Gastroesophageal sphincter (tissue), 4 donors: ENCODE measurements at regions not wholly inside any gene's neighbourhood (a gene's known extent, or its start where the extent isn't known, plus 50 kb on each side); places are given as distances from the start of the nearest gene placed in this dataset.

Experiments used
- ATAC-seq: fragments of 150-250 bp; one replicate; pipeline ENCODE4 v1.9.1; 2016; ENCODE audit warnings: mild to moderate bottlenecking, moderate library complexity
- H3K27ac ChIP-seq, 4 donors: fragments of 200-600 bp; sonication (generic) in 3 of 4; 1 replicate in 3 of 4; 2 replicates in 1 of 4; pipeline ENCODE4 v1.5.1; 2016 to 2019
- H3K27me3 ChIP-seq: fragments of 200-600 bp; sonication (generic); one replicate; pipeline ENCODE4 v1.5.1; 2019
- H3K36me3 ChIP-seq, 2 donors: fragments of 200-600 bp; sonication (generic); one replicate each; pipeline ENCODE4 v1.5.1; 2019; ENCODE audit warnings: control low read depth in 1 of 2
- H3K4me1 ChIP-seq, 3 donors: fragments of 200-600 bp; sonication (generic); 1 replicate in 2 of 3; 2 replicates in 1 of 3; pipeline ENCODE4 v1.5.1; 2016 to 2019; ENCODE audit warnings: control low read depth in 2 of 3
- H3K4me3 ChIP-seq, 2 donors: fragments of 200-600 bp; sonication (generic); one replicate each; pipeline ENCODE4 v1.5.1; 2019; ENCODE audit warnings: mild to moderate bottlenecking in 1 of 2, moderate library complexity in 1 of 2
- H3K9me3 ChIP-seq, 3 donors: fragments of 200-600 bp; sonication (generic); one replicate each; pipeline ENCODE4 v1.5.1; 2017 to 2019; ENCODE audit warnings: control low read depth in 2 of 3
- EP300 ChIP-seq: sonication (generic); formaldehyde crosslinking; IDR thresholded peaks from one replicate; pipeline ENCODE4 v1.6.1; 2017; ENCODE audit warnings: antibody characterized with exemption, mild to moderate bottlenecking
- POLR2A ChIP-seq, 2 donors: fragments of 450-650 bp; IDR thresholded peaks; one replicate each; pipeline ENCODE4 v1.6.1; 2017; ENCODE audit warnings: antibody characterized with exemption in 2 of 2, mild to moderate bottlenecking in 2 of 2, moderate library complexity in 1 of 2
- POLR2AphosphoS5 ChIP-seq: sonication (generic); formaldehyde crosslinking; IDR thresholded peaks from one replicate; pipeline ENCODE4 v1.6.1; 2017; ENCODE audit warnings: antibody characterized with exemption
- WGBS, 2 donors: methylation state at CpG; one replicate each; pipeline ENCODE4 v1.1.5; 2018; ENCODE audit warnings: low coverage in 1 of 2; 5-methylcytosine and 5-hydroxymethylcytosine counted together
- TF ChIP-seq, protein P1 (sequence below), 4 experiments: fragments of 200-600 bp in 2 of 4; fragments of 450-650 bp in 2 of 4; sonication (generic) in 1 of 4; IDR thresholded peaks; one replicate each; pipeline ENCODE4 v1.5.1; 2017 to 2019; ENCODE audit warnings: antibody characterized with exemption in 4 of 4, mild to moderate bottlenecking in 2 of 4, moderate library complexity in 2 of 4

DNA sequence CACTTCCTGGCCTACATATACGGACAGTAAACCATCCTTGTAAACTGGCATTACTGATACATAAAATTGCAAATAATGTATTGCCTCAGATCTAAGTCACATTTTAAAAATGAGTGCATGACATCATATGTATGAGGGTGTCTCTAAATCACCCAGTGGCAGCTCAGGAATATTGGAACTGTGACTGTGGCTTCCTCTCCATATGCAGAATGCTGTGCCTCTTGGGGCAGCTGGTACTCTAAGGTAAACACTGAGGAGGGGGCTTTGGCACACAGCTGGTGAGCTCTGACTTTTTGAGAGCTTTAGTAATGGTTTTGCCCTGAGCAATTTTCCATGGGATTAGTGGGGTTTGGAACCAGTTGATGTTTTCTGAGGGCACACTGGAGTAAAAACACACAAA, 263.7 kb downstream of the BMP4 start:
- H3K4me1 ChIP-seq: no peaks in the 10 kb centered on the region
- H3K27me3 ChIP-seq: no peaks in the 10 kb centered on the region
- no peak overlapping the region for H3K27ac ChIP-seq
- ATAC-seq: no peak
- TF ChIP-seq POLR2A (IDR thresholded peaks at IDR 0.05) (no peak), EP300 (no peak), POLR2AphosphoS5 (no peak)
- TF ChIP-seq, protein P1, sequence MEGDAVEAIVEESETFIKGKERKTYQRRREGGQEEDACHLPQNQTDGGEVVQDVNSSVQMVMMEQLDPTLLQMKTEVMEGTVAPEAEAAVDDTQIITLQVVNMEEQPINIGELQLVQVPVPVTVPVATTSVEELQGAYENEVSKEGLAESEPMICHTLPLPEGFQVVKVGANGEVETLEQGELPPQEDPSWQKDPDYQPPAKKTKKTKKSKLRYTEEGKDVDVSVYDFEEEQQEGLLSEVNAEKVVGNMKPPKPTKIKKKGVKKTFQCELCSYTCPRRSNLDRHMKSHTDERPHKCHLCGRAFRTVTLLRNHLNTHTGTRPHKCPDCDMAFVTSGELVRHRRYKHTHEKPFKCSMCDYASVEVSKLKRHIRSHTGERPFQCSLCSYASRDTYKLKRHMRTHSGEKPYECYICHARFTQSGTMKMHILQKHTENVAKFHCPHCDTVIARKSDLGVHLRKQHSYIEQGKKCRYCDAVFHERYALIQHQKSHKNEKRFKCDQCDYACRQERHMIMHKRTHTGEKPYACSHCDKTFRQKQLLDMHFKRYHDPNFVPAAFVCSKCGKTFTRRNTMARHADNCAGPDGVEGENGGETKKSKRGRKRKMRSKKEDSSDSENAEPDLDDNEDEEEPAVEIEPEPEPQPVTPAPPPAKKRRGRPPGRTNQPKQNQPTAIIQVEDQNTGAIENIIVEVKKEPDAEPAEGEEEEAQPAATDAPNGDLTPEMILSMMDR (IDR thresholded peaks at IDR 0.05): no peak
- no peaks in the 10 kb centered on the region for H3K36me3 ChIP-seq
- 80 to 88% methylated on average over 1 of the region's 1 CpG for WGBS, 2 donors
- no peak overlapping the region for H3K4me3 ChIP-seq
- no peaks in the 10 kb centered on the region for H3K9me3 ChIP-seq

GRCh38 chr14:53692451-53692850, 264.2 kb downstream of the BMP4 start:
- Histone ChIP-seq H3K27me3 (no peaks in the 10 kb centered on the region), H3K4me3 (no peak overlapping the region), H3K27ac (no peak overlapping the region), H3K36me3 (no peaks in the 10 kb centered on the region), H3K9me3 (no peaks in the 10 kb centered on the region), H3K4me1 (no peaks in the 10 kb centered on the region)
- no peak for ATAC-seq
- 91 to 92% methylated on average over 5 of the region's 5 CpGs for WGBS, 2 donors
- no peak for TF ChIP-seq EP300
- no peak for TF ChIP-seq POLR2AphosphoS5
- no peak for TF ChIP-seq POLR2A (IDR thresholded peaks at IDR 0.05)
- TF ChIP-seq, protein P1 (IDR thresholded peaks at IDR 0.05): no peak

- no peaks in the 10 kb centered on the region for H3K9me3 ChIP-seq
- no peaks in the 10 kb centered on the region for H3K27me3 ChIP-seq
- no peak for ATAC-seq
- H3K4me1 ChIP-seq: no peaks in the 10 kb centered on the region
- H3K27ac ChIP-seq: no peak overlapping the region
- H3K4me3 ChIP-seq: no peak overlapping the region
- no peaks in the 10 kb centered on the region for H3K36me3 ChIP-seq
- WGBS, 2 donors: 10 to 48% methylated on average over 2 to 5 of the region's 5 CpGs
- no peak for TF ChIP-seq POLR2A (IDR thresholded peaks at IDR 0.05)
- TF ChIP-seq POLR2AphosphoS5: no peak
- TF ChIP-seq, protein P1 (IDR thresholded peaks at IDR 0.05): no peak
Measured at GRCh38 chr14:53683229-53683628, 273.4 kb downstream of the BMP4 start.

GRCh38 chr14:53672526-53672925, 284.1 kb downstream of the BMP4 start:
- Histone ChIP-seq H3K4me1 (no peaks in the 10 kb centered on the region), H3K9me3 (peaks cover 0 to 7% (median 0%) of the 10 kb centered on the region in 3 donors), H3K27me3 (no peaks in the 10 kb centered on the region), H3K27ac (no peak overlapping the region), H3K4me3 (no peak overlapping the region), H3K36me3 (no peaks in the 10 kb centered on the region)
- ATAC-seq: no peak
- WGBS, 2 donors: 58 to 59% methylated on average over 2 of the region's 2 CpGs
- TF ChIP-seq POLR2A (IDR thresholded peaks at IDR 0.05): no peak
- TF ChIP-seq EP300: no peak
- no peak for TF ChIP-seq POLR2AphosphoS5
- TF ChIP-seq, protein P1 (IDR thresholded peaks at IDR 0.05): no peak

GRCh38 chr14:53670701-53671100, 285.9 kb downstream of the BMP4 start:
- Histone ChIP-seq H3K4me1 (no peaks in the 10 kb centered on the region), H3K27ac (no peak overlapping the region), H3K27me3 (no peaks in the 10 kb centered on the region), H3K36me3 (no peaks in the 10 kb centered on the region), H3K9me3 (no peaks in the 10 kb centered on the region), H3K4me3 (no peak overlapping the region)
- no peak for ATAC-seq
- no peak for TF ChIP-seq POLR2A (IDR thresholded peaks at IDR 0.05)
- no peak for TF ChIP-seq EP300
- TF ChIP-seq POLR2AphosphoS5: no peak
- TF ChIP-seq, protein P1 (IDR thresholded peaks at IDR 0.05): no peak
